ENCODE measurements at regions not wholly inside any gene's neighbourhood (a gene's known extent, or its start where the extent isn't known, plus 50 kb on each side); places are given as distances from the start of the nearest gene placed in this dataset.

GRCh38 chr5:116747881-116748280, 173.3 kb upstream of the SEMA6A start:
- TF ChIP-seq CTCF (IDR thresholded peaks at IDR 0.05; ENCODE audit: low read depth, low read length) (no peak), EZH2phosphoT487 (IDR thresholded peaks at IDR 0.05; ENCODE audit: low read depth) (no peak)

Data from OCI-LY3 (cell line).